ENCODE measurements at regions not wholly inside any gene's neighbourhood (a gene's known extent, or its start where the extent isn't known, plus 50 kb on each side); places are given as distances from the start of the nearest gene placed in this dataset.

- peak in 3 of 42 donors; percentile 2 to 19 (median 2) for DNase-seq
Measured at GRCh38 chr3:18295171-18295920, 129.8 kb downstream of the SATB1 start.

DNA sequence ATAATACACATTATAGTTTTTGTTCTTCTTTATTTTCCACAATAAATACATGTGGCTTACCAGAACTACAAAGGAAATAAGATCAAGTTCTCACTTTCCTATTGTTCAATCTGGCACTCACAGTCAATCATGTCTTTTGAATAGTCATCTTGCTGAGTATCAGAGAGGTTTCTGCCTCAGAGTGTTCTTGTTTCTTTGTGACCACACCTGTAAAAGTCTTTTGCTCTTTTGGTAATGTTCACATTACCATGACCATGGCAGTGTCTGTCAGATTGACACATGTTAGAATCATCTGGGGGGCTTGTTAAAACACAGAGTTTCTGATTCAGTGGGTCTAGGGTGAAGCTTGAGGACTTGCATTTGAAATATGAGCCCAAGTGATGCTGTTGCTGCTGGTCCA lies 135.0 kb downstream of the SATB1 start:
- no peak for DNase-seq
- intact Hi-C loops (cut with DNase I), result no loop called here

More at GRCh38 chr3:18295171-18295920, 129.8 kb downstream of the SATB1 start:
- intact Hi-C loops (cut with DNase I), result no loop called here

- DNase-seq, result no peak
- intact Hi-C loops (cut with DNase I), result no loop called here
Measured at GRCh38 chr3:18288243-18288642, 136.9 kb downstream of the SATB1 start.

DNA sequence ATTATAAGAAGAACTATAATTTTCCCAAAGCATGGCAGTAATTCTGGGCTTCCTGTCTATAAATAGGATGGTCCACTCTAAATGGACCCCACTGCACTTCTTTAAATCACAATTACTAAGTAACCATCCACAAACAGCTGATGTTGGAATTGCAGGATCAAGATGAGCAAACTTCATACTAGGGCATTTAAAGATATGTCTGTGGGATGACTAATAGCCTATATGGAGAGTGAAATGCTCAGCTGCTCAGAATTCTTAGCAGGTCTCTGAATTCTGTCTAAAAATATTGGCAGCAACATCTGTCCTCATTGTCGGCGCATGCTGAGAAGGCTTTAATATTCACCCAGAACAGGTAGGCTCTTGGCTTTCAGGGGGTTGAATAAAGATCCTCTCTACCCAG lies 140.4 kb downstream of the SATB1 start:
- intact Hi-C loops (cut with DNase I), result no loop called here
- no peak for DNase-seq

- intact Hi-C loops (cut with DNase I), result no loop called here
- DNase-seq, result no peak
Measured at GRCh38 chr3:18283680-18284079, 141.5 kb downstream of the SATB1 start.

DNA sequence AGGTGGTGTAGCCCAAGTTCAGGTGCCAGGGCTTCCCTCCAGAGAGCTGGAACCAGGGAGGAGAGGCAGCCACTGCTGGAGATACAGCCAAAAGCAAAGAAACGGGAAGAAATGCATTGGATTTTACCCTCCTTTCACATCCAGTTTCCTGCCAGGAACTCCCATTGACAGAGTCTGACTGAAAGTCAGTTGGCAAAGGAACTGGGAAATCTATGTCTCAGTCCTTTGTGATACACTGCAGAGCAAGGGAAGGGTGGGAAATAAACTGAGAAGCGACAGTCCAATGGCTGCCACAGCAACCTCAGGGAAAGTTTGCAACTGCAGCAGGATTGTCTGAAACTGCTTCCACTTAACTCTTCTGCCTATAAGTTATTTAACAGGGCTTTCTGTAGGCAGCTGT lies 142.6 kb downstream of the SATB1 start:
- intact Hi-C loops (cut with DNase I), result no loop called here
- peak in 4 of 42 donors; percentile 8 to 20 (median 8) for DNase-seq

DNA sequence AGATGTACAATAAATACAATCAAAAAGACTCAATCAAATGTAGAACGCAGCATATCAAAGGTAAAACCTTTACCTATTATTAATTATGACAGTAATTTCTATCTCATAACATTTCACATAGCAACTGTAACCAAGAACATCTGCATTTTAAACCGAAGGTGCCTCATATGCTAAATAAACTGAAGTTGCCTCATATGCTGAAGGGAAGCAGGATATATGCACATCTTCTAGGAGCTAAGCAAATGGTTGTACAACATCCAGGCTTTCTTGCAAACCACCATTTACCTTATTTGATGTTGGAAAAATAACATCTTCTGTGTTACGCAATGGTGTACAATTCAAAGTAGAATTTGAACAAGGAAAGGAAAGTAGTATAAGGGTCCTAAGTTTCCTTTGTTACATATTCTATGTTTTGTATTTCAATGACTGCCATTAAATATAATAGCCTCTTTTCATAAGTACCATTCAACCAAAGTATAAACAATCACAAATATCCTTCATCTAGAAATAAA lies 145.9 kb downstream of the SATB1 start:
- no peak for DNase-seq
- intact Hi-C loops (cut with DNase I), result no loop called here

DNA sequence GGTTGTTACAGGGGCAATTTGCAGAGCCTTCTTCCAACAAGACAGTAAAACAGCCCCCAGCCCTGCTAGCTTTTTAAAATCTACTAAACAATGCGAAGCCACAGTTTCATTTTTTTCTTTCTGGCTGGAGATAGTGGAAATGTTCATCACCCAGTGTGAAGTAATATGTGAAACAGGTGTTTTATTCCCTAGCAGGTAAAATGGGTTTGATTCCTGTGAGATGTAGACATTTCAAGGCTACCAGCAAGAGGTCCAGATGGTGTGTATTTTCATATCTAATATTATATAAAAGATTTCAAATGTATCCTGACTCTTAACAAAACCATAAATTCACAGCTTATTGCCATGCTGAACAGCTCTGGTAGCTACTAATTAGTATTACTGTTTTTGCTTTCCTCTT lies 160.3 kb downstream of the SATB1 start:
- intact Hi-C loops (cut with DNase I), result no loop called here
- no peak for DNase-seq

DNA sequence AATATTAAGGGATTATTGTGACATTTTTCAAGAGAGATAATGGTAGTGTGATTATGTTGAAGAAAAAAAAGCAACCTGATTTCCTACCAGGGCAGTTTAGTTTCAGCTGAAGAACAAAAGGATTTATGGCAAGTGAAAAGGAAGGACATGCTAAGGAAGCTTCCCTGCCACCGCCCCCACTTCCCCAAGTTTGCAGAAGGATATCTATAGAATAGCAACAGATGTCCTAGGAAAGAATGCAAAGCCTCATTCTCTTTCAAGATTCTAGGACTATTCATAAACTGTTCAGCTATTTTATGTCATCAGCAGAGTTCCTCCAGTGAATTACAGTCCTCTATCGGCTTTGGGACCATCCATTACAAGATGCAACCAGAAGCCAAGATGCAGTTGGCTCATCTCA lies 160.8 kb downstream of the SATB1 start:
- intact Hi-C loops (cut with DNase I), result no loop called here
- DNase-seq, result no peak

- no peak for DNase-seq
- intact Hi-C loops (cut with DNase I), result no loop called here
Measured at GRCh38 chr3:18258492-18258891, 166.6 kb downstream of the SATB1 start.

- DNase-seq, result no peak
- intact Hi-C loops (cut with DNase I), result no loop called here
Measured at GRCh38 chr3:18252578-18252977, 172.6 kb downstream of the SATB1 start.

DNA sequence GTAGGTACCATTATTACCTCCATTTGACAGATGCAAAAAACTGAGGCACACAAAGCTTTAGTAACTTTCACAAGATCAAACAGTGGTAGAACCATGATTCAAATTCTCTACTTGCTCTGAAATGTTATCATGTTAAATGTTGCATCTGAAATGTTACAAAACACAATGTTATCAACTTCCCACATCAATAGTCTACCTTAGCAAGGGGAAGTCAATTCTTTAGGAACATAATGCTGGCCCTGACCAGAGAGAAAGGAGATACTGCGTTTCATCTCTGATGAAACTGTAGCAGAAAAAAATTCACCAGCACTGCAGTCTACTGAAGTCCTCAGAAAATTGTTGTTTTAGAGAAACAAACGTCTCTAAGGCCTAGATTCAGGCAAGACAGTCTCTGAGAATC lies 174.1 kb downstream of the SATB1 start:
- DNase-seq, result no peak
- intact Hi-C loops (cut with DNase I), result no loop called here

DNA sequence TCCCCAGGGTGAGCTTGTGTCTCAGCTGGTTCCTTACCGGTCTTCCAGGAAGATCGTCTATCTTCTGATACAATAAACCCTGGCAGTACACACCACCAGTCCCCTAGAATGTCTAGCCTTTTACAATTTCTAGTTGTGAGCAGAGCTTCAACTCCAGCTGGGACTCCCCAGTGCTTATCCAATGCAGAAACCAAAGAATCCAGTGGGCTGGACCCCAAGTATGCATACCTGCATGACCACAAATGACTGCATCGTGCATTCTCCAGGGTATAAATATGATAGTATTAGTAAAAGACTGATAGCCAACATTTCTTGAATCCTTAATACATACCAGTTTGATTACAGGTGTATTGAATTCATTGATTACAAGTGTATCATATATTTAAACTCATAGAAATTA lies 176.0 kb downstream of the SATB1 start:
- intact Hi-C loops (cut with DNase I), result no loop called here
- no peak for DNase-seq

GRCh38 chr3:18247776-18248310 lies 177.3 kb downstream of the SATB1 start:
- intact Hi-C loops (cut with DNase I), result no loop called here
- DNase-seq, result no peak

DNA sequence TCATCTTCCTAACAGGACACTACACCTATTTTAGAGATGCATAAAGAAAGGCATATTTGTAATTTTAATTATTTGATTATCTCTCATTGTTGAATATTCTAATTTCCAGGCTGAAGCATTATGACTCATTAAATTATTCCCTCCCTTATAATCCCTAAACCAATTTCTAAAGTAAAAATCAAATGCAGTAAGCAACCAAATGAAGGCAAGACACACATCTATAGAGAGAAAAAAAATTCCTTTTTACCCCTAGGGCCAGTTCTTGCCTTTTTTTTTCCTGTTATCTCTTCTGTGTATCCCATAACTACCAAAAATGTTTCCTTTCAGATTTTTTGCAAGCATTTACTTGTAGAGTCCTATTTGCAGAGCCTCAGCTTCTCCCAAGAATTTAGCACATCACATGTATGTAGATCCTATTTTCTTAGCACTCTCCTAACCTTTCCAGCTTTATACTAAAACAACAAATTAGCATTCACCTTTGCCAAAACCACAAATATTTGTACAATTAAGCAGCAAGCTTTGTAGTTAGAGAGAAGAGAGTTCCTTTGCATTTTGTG lies 177.9 kb downstream of the SATB1 start:
- no peak for DNase-seq
- intact Hi-C loops (cut with DNase I), result no loop called here

- intact Hi-C loops (cut with DNase I), result no loop called here
- no peak for DNase-seq
Measured at GRCh38 chr3:18246336-18247060, 178.6 kb downstream of the SATB1 start.

- intact Hi-C loops (cut with DNase I), result no loop called here
- DNase-seq, result no peak
Measured at GRCh38 chr3:18245721-18246120, 179.4 kb downstream of the SATB1 start.

- intact Hi-C loops (cut with DNase I), result no loop called here
Measured at GRCh38 chr3:18241837-18242236, 183.3 kb downstream of the SATB1 start.

DNA sequence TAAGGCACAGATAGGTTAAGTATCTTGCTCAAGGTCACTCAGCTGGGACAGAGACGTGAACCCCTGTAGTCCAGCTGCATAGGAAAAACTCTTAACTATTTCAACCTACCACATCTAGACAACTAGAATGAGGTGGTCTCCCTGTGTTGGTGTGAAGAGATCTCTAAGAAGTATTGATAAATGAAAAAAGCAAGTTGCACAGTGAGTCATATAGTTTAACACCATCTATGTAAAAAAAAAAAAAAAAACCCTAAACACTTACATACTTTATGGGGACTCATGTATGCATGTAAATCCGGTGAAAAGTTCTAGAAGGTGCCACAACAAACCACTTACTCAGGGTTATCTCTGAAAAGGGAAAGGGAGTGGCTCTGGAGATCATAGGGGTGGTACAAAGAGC lies 185.5 kb downstream of the SATB1 start:
- intact Hi-C loops (cut with DNase I), result no loop called here
- DNase-seq, result no peak

More at GRCh38 chr3:18241837-18242236, 183.3 kb downstream of the SATB1 start:
- DNase-seq, result no peak

DNA sequence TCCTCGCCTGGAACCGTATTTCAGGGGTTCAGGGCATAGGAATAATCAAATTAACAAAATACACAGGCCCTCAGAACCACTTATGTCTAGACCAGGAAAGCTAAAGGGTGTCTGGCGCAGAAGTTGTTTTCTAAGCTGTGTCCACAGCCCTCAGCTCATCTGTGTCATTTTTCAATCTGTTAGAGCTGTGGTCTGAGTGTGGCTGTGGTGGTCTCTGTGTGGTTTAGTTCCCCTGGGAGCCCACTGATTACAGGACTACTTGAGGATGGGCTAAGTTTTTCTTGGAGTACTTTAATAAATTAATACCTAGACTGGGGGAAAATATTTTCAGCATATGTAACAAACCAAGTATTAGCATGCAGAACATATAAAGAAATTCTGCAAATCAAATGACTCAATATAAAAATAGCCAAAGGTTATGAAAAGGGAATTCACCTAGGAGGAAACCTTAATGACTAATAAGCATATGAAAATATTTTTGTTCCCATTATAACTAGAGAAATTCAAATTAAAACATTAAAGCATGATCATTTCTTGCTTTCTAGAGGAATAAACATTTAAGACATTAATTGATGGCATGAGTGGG lies 186.3 kb downstream of the SATB1 start:
- no peak for DNase-seq
- intact Hi-C loops (cut with DNase I), result no loop called here

All from head of caudate nucleus (tissue), 42 donors.